Chondrocyte (in vitro differentiated cells): ENCODE measurements at regions not wholly inside any gene's neighbourhood (a gene's known extent, or its start where the extent isn't known, plus 50 kb on each side); places are given as distances from the start of the nearest gene placed in this dataset.
A peak's percentile ranks its signal among the peaks of the same experiment; 100 is the strongest.

ENCODE experiments used
- DNase-seq: peaks from one replicate; pipeline ENCODE4 v3.0.0; 2021; ENCODE audit warnings: mixed read lengths, low spot score
- H3K27ac Mint-ChIP-seq: one replicate; pipeline ENCODE4 v1.8.0; 2021; ENCODE audit warnings: mild to moderate bottlenecking, moderate library complexity, mixed read lengths; ENCODE audit not compliant: unreplicated experiment
- H3K27me3 Mint-ChIP-seq: 2 replicates; pipeline ENCODE4 v1.8.0; 2021; ENCODE audit warnings: low read depth, mixed read lengths
- H3K36me3 Mint-ChIP-seq: 2 replicates; pipeline ENCODE4 v1.8.0; 2021; ENCODE audit warnings: low read depth, mixed read lengths
- H3K4me1 Mint-ChIP-seq: 2 replicates; pipeline ENCODE4 v1.8.0; 2021; ENCODE audit warnings: low read depth, mild to moderate bottlenecking, mixed read lengths
- H3K4me3 Mint-ChIP-seq: one replicate; pipeline ENCODE4 v1.8.0; 2021; ENCODE audit warnings: mild to moderate bottlenecking, moderate library complexity, mixed read lengths; ENCODE audit not compliant: unreplicated experiment
- H3K9me3 Mint-ChIP-seq: 2 replicates; pipeline ENCODE4 v1.8.0; 2021; ENCODE audit warnings: low read depth, mixed read lengths
- CTCF ChIP-seq: fragments of 200-600 bp; sonication (generic); IDR thresholded peaks from 2 replicates; pipeline ENCODE4 v1.5.0; 2021; ENCODE audit warnings: antibody characterized with exemption, mild to moderate bottlenecking, moderate library complexity

GRCh38 chr4:60655356-60655755, 544.8 kb upstream of the ADGRL3 start:
- Mint-ChIP-seq H3K36me3 (peaks cover 3% of the 10 kb centered on the region), H3K4me1 (peaks cover 19% of the 10 kb centered on the region), H3K27ac (no peak overlapping the region), H3K9me3 (peaks cover 5% of the 10 kb centered on the region), H3K4me3 (no peak overlapping the region), H3K27me3 (no peaks in the 10 kb centered on the region)
- no peak for DNase-seq
- no peak for TF ChIP-seq CTCF

- Mint-ChIP-seq H3K9me3 (peaks cover 5% of the 10 kb centered on the region), H3K36me3 (peaks cover 3% of the 10 kb centered on the region), H3K4me1 (peaks cover 19% of the 10 kb centered on the region), H3K27me3 (no peaks in the 10 kb centered on the region), H3K27ac (no peak overlapping the region), H3K4me3 (no peak overlapping the region)
- DNase-seq: no peak
- TF ChIP-seq CTCF: peak; percentile 74
Observed at GRCh38 chr4:60656171-60656570, 544.0 kb upstream of the ADGRL3 start.

- Mint-ChIP-seq H3K4me1 (peaks cover 19% of the 10 kb centered on the region), H3K27ac (no peak overlapping the region), H3K4me3 (no peak overlapping the region), H3K27me3 (no peaks in the 10 kb centered on the region), H3K9me3 (peaks cover 5% of the 10 kb centered on the region), H3K36me3 (peaks cover 3% of the 10 kb centered on the region)
- no peak for DNase-seq
- no peak for TF ChIP-seq CTCF
Observed at GRCh38 chr4:60657041-60657440, 543.1 kb upstream of the ADGRL3 start.

- peaks cover 5% of the 10 kb centered on the region for H3K9me3 Mint-ChIP-seq
- TF ChIP-seq CTCF: no peak
- H3K36me3 Mint-ChIP-seq: peaks cover 3% of the 10 kb centered on the region
- no peak for DNase-seq
- H3K27ac Mint-ChIP-seq: peak overlapping the region; percentile 17
- H3K4me1 Mint-ChIP-seq: peaks cover 19% of the 10 kb centered on the region
- H3K27me3 Mint-ChIP-seq: no peaks in the 10 kb centered on the region
- no peak overlapping the region for H3K4me3 Mint-ChIP-seq
Observed at GRCh38 chr4:60657807-60658206, 542.3 kb upstream of the ADGRL3 start.

- H3K36me3 Mint-ChIP-seq: peaks cover 1% of the 10 kb centered on the region
- DNase-seq: no peak
- peaks cover 2% of the 10 kb centered on the region for H3K9me3 Mint-ChIP-seq
- no peak for TF ChIP-seq CTCF
- no peaks in the 10 kb centered on the region for H3K4me1 Mint-ChIP-seq
- H3K4me3 Mint-ChIP-seq: no peak overlapping the region
- H3K27me3 Mint-ChIP-seq: no peaks in the 10 kb centered on the region
- no peak overlapping the region for H3K27ac Mint-ChIP-seq
Observed at GRCh38 chr4:60663769-60664168, 536.4 kb upstream of the ADGRL3 start.
